ENCODE measurements at regions not wholly inside any gene's neighbourhood (a gene's known extent, or its start where the extent isn't known, plus 50 kb on each side); places are given as distances from the start of the nearest gene placed in this dataset.

DNA sequence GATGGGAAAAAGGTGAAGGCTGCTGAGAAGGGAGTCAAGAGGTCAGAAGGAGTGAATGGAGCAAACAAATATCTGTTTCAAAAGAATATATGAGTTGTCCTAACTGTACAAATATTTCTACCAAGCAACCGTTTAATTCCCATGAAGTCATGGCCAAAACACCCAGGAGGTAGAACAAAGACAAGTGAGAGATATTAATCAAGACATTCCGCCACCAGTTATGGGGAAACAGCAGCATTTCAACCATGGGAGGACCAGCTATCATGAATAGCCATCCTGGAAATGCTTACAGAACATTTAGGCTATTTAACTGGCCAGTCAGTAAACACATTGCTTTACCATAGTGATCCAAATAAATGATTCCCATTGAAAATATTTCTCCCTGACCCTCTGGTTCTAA lies 396.3 kb downstream of the IRS1 start:
- no peak overlapping the region for H3K4me3 Mint-ChIP-seq
- H3K36me3 Mint-ChIP-seq (ENCODE audit: insufficient read depth), result no peaks in the 10 kb centered on the region
- H3K9me3 Mint-ChIP-seq, result no peaks in the 10 kb centered on the region
- no peaks in the 10 kb centered on the region for H3K4me1 Mint-ChIP-seq (ENCODE audit: low read depth in 2 of 2)
- H3K27me3 Mint-ChIP-seq, result peaks cover 0 to 15% of the 10 kb centered on the region in 2 donors
- ATAC-seq (replicated peaks) (no peak), DNase-seq (no peak)
- H3K27ac Mint-ChIP-seq, result no peak overlapping the region

DNA sequence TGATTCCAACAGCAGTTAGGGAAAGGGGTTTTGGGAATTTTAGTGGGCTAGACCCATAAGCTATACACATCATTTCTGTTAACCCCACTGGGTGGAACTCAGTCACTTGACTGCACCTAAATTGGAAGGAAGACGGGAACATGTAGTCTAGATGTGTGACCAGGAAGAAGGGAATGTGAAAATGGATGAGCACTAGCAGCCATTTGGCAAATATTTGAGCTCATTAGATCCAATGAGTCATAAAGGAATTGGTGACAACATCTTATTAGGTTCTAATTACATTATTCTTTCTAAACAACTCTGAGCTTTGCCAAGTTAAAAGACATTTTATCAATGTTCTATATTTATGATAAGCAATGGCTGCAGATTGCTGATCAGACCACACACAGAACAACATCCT lies 400.6 kb downstream of the IRS1 start:
- no peak for ATAC-seq (replicated peaks)
- Mint-ChIP-seq H3K9me3 (no peaks in the 10 kb centered on the region), H3K4me3 (no peak overlapping the region), H3K27ac (no peak overlapping the region), H3K36me3 (ENCODE audit: insufficient read depth) (no peaks in the 10 kb centered on the region), H3K4me1 (ENCODE audit: low read depth in 2 of 2) (no peaks in the 10 kb centered on the region), H3K27me3 (peaks cover 0 to 9% of the 10 kb centered on the region in 2 donors)
- DNase-seq, result no peak

- no peaks in the 10 kb centered on the region for H3K4me1 Mint-ChIP-seq (ENCODE audit: low read depth in 2 of 2)
- H3K9me3 Mint-ChIP-seq, result no peaks in the 10 kb centered on the region
- H3K4me3 Mint-ChIP-seq, result no peak overlapping the region
- H3K36me3 Mint-ChIP-seq (ENCODE audit: insufficient read depth), result no peaks in the 10 kb centered on the region
- DNase-seq, result no peak
- H3K27me3 Mint-ChIP-seq, result peaks cover 0 to 5% of the 10 kb centered on the region in 2 donors
- ATAC-seq (replicated peaks), result no peak
- no peak overlapping the region for H3K27ac Mint-ChIP-seq
Measured at GRCh38 chr2:226398580-226398979, 401.0 kb downstream of the IRS1 start.

DNA sequence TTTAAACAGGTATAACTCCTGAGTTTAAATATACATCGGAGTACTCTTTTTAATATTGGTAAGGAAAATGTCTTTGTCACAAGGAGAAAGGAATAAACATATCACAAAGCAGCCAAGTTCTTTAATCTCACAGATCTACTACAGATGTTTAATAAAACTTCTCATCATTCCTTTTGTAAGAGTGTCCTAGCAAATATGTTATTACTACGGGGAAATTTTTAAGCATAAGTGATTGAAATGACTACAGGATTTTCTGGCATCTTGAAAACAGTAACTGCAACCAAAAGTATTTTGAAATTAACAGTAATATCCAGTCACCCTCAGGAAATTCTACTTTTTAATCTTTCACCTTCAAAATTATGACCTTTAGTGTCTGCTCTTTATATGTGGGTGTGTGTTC lies 403.1 kb downstream of the IRS1 start:
- ATAC-seq (replicated peaks) (no peak), DNase-seq (no peak)
- Mint-ChIP-seq H3K27ac (no peak overlapping the region), H3K36me3 (ENCODE audit: insufficient read depth) (no peaks in the 10 kb centered on the region), H3K4me3 (no peak overlapping the region), H3K27me3 (no peaks in the 10 kb centered on the region), H3K4me1 (ENCODE audit: low read depth in 2 of 2) (no peaks in the 10 kb centered on the region), H3K9me3 (no peaks in the 10 kb centered on the region)

DNA sequence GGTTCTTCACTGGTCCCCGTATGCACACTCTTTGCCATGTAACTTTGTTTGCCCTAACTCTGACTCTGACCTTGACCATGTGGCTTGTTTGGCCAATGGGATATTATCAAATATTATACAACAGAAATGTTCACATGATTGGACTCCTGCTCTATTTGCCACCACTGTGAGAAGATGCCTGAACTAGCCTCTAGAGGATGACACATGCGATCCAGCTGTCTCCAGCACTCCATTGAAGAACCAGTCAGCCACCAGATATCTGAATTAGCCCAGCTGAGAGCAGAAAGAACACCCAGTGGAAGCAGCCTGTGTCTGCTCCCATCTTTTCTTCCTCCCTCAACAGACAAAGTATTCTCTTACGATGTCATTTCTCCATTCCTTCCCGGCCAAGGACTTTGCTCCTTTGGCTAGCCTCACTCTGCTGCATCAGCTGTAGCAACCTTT lies 412.1 kb downstream of the IRS1 start:
- Mint-ChIP-seq H3K27ac (no peak overlapping the region), H3K4me1 (ENCODE audit: low read depth in 2 of 2) (no peaks in the 10 kb centered on the region), H3K4me3 (no peak overlapping the region), H3K36me3 (ENCODE audit: insufficient read depth) (no peaks in the 10 kb centered on the region), H3K27me3 (peaks cover 0 to 7% of the 10 kb centered on the region in 2 donors), H3K9me3 (peaks cover 0 to 3% of the 10 kb centered on the region in 2 donors)
- DNase-seq (no peak), ATAC-seq (replicated peaks) (no peak)

DNA sequence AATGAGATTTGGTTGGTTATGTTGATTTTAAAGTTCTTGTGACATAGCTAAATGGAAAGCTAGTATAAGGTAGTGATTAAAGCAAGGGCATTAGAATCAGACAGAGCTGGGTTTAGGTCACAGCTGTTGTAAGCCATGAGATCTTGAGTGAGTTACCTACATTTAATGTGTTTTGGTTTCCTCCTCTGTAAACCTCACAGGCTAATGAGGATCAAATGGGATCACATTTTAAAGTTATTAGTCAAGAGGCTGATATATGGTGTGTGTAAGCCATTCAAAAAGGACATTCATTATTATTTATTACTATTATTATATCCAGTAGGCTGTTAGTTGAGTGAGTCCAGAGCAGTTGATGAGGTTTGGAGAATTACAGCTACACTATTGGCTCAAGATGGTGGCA lies 416.2 kb downstream of the IRS1 start:
- Mint-ChIP-seq H3K27me3 (peaks cover 7 to 11% of the 10 kb centered on the region in 2 donors), H3K27ac (no peak overlapping the region), H3K36me3 (ENCODE audit: insufficient read depth) (no peaks in the 10 kb centered on the region), H3K4me1 (ENCODE audit: low read depth in 2 of 2) (no peaks in the 10 kb centered on the region), H3K9me3 (peaks cover 0 to 3% of the 10 kb centered on the region in 2 donors), H3K4me3 (no peak overlapping the region)
- ATAC-seq (replicated peaks) (no peak), DNase-seq (no peak)

GRCh38 chr2:226380679-226381078 lies 418.9 kb downstream of the IRS1 start:
- Mint-ChIP-seq H3K9me3 (no peaks in the 10 kb centered on the region), H3K4me1 (ENCODE audit: low read depth in 2 of 2) (no peaks in the 10 kb centered on the region), H3K27ac (no peak overlapping the region), H3K27me3 (peaks cover 7 to 17% of the 10 kb centered on the region in 2 donors), H3K4me3 (no peak overlapping the region), H3K36me3 (ENCODE audit: insufficient read depth) (no peaks in the 10 kb centered on the region)
- ATAC-seq (replicated peaks) (no peak), DNase-seq (no peak)

DNA sequence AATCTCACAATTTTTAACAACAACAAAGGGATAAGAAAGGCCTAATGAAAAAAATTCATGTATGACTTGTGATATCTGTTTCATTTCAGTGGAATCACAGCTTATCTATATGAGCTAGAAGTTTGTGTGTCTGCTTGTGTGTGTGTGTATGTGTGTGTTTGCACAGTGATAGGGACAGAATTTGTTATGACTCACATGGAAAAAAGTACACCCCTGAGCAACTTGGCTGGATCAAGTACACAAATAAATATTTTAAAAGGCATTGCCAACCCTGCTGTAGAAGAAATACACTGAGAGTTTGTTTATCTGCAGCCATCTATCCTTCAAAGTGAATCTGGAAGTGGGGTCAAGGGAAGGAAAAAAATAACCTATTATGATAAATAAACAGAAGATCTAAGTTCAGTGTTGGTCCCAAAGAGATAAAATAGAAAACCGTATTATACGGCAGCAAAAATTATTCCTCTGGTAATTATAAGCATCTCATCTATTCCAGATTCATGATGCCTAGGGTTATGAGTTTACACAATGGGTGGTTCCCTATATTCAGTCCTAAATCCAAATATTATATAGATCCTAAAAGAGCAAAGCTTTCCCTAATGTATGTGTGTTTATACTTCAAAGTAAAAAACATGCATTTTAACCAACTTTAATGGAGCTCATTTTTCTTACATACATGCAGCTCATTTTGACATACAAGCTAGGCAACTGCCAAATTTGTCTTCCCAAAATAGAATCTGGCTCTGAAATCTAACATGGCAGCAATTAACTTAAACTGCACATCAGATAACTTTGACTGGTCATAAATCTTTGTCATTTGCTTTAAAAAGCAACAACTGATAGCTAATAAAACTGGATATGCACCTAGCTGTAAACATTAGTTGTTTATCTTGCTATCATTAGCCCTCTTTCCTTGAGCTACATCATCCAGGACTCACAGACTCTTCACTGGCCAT lies 420.6 kb downstream of the IRS1 start:
- DNase-seq, result no peak
- Mint-ChIP-seq H3K27me3 (peaks cover 7 to 19% of the 10 kb centered on the region in 2 donors), H3K4me3 (no peak overlapping the region), H3K9me3 (no peaks in the 10 kb centered on the region), H3K4me1 (ENCODE audit: low read depth in 2 of 2) (no peaks in the 10 kb centered on the region), H3K27ac (no peak overlapping the region), H3K36me3 (ENCODE audit: insufficient read depth) (no peaks in the 10 kb centered on the region)
- no peak for ATAC-seq (replicated peaks)

DNA sequence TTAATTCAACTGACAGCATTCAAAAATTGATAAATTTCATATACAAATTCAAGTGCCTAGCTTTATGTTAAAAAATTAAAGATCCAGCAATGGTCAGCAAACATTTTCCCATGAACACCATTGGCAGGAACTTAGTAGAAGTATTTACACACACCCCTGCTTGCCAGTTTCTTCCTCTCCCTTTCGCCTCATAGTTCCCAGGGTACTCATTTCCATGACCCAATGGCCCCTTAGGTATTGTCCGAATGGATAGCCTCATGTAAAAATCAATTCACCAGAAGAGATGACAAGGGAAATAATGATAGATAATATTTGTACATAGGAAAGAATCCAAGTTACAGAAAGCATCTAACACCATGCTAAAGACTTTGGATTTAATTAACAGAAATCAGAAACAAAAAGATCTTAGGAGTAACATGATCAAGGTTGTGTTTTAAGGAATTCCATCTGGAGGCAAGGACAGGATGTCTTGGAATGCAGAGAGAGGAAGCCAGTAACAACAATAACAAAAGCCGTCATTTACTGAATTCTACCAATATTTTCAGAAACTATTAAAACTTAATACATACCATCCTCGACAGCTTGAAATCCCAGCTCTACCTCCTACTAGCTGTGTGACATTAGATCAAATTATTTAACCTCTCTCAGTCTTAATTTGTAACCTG lies 423.0 kb downstream of the IRS1 start:
- ATAC-seq (replicated peaks) (no peak), DNase-seq (no peak)
- H3K4me3 Mint-ChIP-seq, result no peak overlapping the region

GRCh38 chr2:226366920-226367319 lies 432.7 kb downstream of the IRS1 start:
- Mint-ChIP-seq H3K27ac (no peak overlapping the region), H3K4me3 (no peak overlapping the region), H3K9me3 (peaks cover 3 to 9% of the 10 kb centered on the region in 2 donors), H3K4me1 (ENCODE audit: low read depth in 2 of 2) (no peaks in the 10 kb centered on the region), H3K27me3 (peaks cover 0 to 15% of the 10 kb centered on the region in 2 donors), H3K36me3 (ENCODE audit: insufficient read depth) (no peaks in the 10 kb centered on the region)
- DNase-seq, result no peak
- ATAC-seq (replicated peaks), result no peak

More for the DNA sequence above, 423.0 kb downstream of the IRS1 start:
- H3K27me3 Mint-ChIP-seq, result peaks cover 0 to 29% of the 10 kb centered on the region in 2 donors
- no peaks in the 10 kb centered on the region for H3K4me1 Mint-ChIP-seq (ENCODE audit: low read depth in 2 of 2)
- H3K27ac Mint-ChIP-seq, result no peak overlapping the region
- H3K9me3 Mint-ChIP-seq, result no peaks in the 10 kb centered on the region
- H3K36me3 Mint-ChIP-seq (ENCODE audit: insufficient read depth), result no peaks in the 10 kb centered on the region

GRCh38 chr2:226364217-226364616 lies 435.4 kb downstream of the IRS1 start:
- no peak overlapping the region for H3K27ac Mint-ChIP-seq
- no peak for DNase-seq

DNA sequence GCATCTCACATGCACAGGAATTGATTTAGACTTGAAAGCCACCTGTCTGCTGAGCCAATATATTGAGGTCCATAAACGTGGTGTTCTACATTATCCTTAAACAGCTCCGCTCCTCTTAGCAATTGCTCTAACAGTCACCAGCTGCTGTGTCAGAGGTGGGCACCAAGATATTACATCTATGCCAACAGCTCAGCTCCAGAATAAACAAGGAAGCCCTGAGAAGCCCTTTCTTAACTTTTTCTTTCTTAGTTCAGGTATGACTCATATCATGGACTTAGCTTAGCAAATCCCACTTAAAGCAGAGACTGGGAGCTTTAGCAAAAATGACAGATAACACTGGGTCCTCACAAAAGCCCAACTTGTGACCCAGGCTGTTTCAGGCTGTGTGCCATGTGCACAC lies 436.6 kb downstream of the IRS1 start:
- no peak overlapping the region for H3K27ac Mint-ChIP-seq
- DNase-seq (no peak), ATAC-seq (replicated peaks) (no peak)
- H3K9me3 Mint-ChIP-seq, result peaks cover 3 to 9% of the 10 kb centered on the region in 2 donors
- H3K27me3 Mint-ChIP-seq, result peaks cover 0 to 10% of the 10 kb centered on the region in 2 donors
- no peaks in the 10 kb centered on the region for H3K4me1 Mint-ChIP-seq (ENCODE audit: low read depth in 2 of 2)
- no peaks in the 10 kb centered on the region for H3K36me3 Mint-ChIP-seq (ENCODE audit: insufficient read depth)
- H3K4me3 Mint-ChIP-seq, result no peak overlapping the region

More at GRCh38 chr2:226364217-226364616, 435.4 kb downstream of the IRS1 start:
- Mint-ChIP-seq H3K27me3 (peaks cover 0 to 10% of the 10 kb centered on the region in 2 donors), H3K36me3 (ENCODE audit: insufficient read depth) (no peaks in the 10 kb centered on the region), H3K4me3 (no peak overlapping the region), H3K4me1 (ENCODE audit: low read depth in 2 of 2) (no peaks in the 10 kb centered on the region), H3K9me3 (peaks cover 3 to 9% of the 10 kb centered on the region in 2 donors)
- no peak for ATAC-seq (replicated peaks)

DNA sequence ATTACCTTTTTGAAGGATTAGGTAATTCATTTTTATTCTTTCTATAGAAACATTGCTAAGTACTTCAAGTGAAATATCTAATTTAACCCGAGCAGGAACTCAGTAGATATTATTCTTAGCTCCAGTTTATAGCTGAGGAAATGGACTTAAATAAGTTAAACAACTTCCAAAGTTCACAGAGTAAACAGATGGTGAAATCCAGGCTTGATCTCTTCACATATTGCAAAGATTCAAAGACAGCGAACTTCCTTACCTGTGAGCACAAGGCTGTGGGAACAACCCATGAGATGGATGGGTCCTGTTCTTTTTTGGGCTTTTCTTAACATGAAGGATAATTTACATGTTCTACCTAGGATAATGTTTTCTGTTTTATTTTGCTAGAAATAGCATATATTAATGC lies 439.0 kb downstream of the IRS1 start:
- Mint-ChIP-seq H3K27ac (no peak overlapping the region), H3K36me3 (ENCODE audit: insufficient read depth) (no peaks in the 10 kb centered on the region), H3K27me3 (peaks cover 0 to 10% of the 10 kb centered on the region in 2 donors), H3K9me3 (peaks cover 3 to 9% of the 10 kb centered on the region in 2 donors), H3K4me3 (no peak overlapping the region), H3K4me1 (ENCODE audit: low read depth in 2 of 2) (no peaks in the 10 kb centered on the region)
- ATAC-seq (replicated peaks) (no peak), DNase-seq (no peak)

GRCh38 chr2:226358688-226359087 lies 440.9 kb downstream of the IRS1 start:
- Mint-ChIP-seq H3K27me3 (peaks cover 0 to 10% of the 10 kb centered on the region in 2 donors), H3K9me3 (peaks cover 3 to 7% of the 10 kb centered on the region in 2 donors), H3K36me3 (ENCODE audit: insufficient read depth) (no peaks in the 10 kb centered on the region), H3K4me3 (no peak overlapping the region), H3K4me1 (ENCODE audit: low read depth in 2 of 2) (no peaks in the 10 kb centered on the region), H3K27ac (no peak overlapping the region)
- ATAC-seq (replicated peaks) (no peak), DNase-seq (no peak)

All from effector memory CD8-positive, alpha-beta T cell (primary cell).